IPS-18a (cell line): ENCODE measurements at regions not wholly inside any gene's neighbourhood (a gene's known extent, or its start where the extent isn't known, plus 50 kb on each side); places are given as distances from the start of the nearest gene placed in this dataset.

ENCODE experiments used
- H3K27ac ChIP-seq: one replicate; pipeline ENCODE4 v1.5.1; 2013; ENCODE audit warnings: low read length
- H3K27me3 ChIP-seq: one replicate; pipeline ENCODE4 v1.6.1; 2013; ENCODE audit warnings: mild to moderate bottlenecking, low read length; ENCODE audit not compliant: control insufficient read depth, insufficient read depth
- H3K36me3 ChIP-seq: one replicate; pipeline ENCODE4 v1.6.1; 2013; ENCODE audit warnings: low read depth, low read length; ENCODE audit not compliant: control insufficient read depth
- H3K4me1 ChIP-seq: one replicate; pipeline ENCODE4 v1.6.1; 2013; ENCODE audit warnings: low read depth, low read length; ENCODE audit not compliant: control insufficient read depth
- H3K4me3 ChIP-seq: one replicate; pipeline ENCODE4 v1.5.1; 2013; ENCODE audit warnings: low read length
- H3K9ac ChIP-seq: one replicate; pipeline ENCODE4 v1.6.1; 2013; ENCODE audit warnings: mild to moderate bottlenecking, low read length, moderate library complexity
- H3K9me3 ChIP-seq: one replicate; pipeline ENCODE4 v1.6.1; 2013; ENCODE audit warnings: low read depth, low read length; ENCODE audit not compliant: control insufficient read depth

- Histone ChIP-seq H3K9ac (no peak overlapping the region), H3K27me3 (no peaks in the 10 kb centered on the region), H3K36me3 (no peaks in the 10 kb centered on the region), H3K9me3 (no peaks in the 10 kb centered on the region), H3K4me3 (no peak overlapping the region), H3K4me1 (peaks cover 23% of the 10 kb centered on the region), H3K27ac (no peak overlapping the region)
Observed at GRCh38 chr3:70734756-70735155, 422.3 kb upstream of the MDFIC2 start.

- Histone ChIP-seq H3K9ac (no peak overlapping the region), H3K27ac (no peak overlapping the region), H3K4me3 (no peak overlapping the region), H3K27me3 (no peaks in the 10 kb centered on the region), H3K4me1 (peaks cover 20% of the 10 kb centered on the region), H3K36me3 (no peaks in the 10 kb centered on the region), H3K9me3 (no peaks in the 10 kb centered on the region)
Observed at GRCh38 chr3:70731046-70731445, 418.6 kb upstream of the MDFIC2 start.

GRCh38 chr3:70729845-70730244 lies 417.4 kb upstream of the MDFIC2 start:
- Histone ChIP-seq H3K4me3 (no peak overlapping the region), H3K9me3 (no peaks in the 10 kb centered on the region), H3K36me3 (no peaks in the 10 kb centered on the region), H3K9ac (no peak overlapping the region), H3K4me1 (peaks cover 20% of the 10 kb centered on the region), H3K27me3 (no peaks in the 10 kb centered on the region), H3K27ac (no peak overlapping the region)

GRCh38 chr3:70728311-70728710 lies 415.9 kb upstream of the MDFIC2 start:
- H3K9ac ChIP-seq = no peak overlapping the region
- H3K36me3 ChIP-seq = no peaks in the 10 kb centered on the region
- peaks cover 20% of the 10 kb centered on the region for H3K4me1 ChIP-seq
- H3K27ac ChIP-seq = no peak overlapping the region
- no peak overlapping the region for H3K4me3 ChIP-seq
- H3K27me3 ChIP-seq = no peaks in the 10 kb centered on the region
- H3K9me3 ChIP-seq = no peaks in the 10 kb centered on the region

- Histone ChIP-seq H3K4me1 (peaks cover 15% of the 10 kb centered on the region), H3K27me3 (no peaks in the 10 kb centered on the region), H3K9ac (no peak overlapping the region), H3K36me3 (no peaks in the 10 kb centered on the region), H3K4me3 (no peak overlapping the region), H3K27ac (no peak overlapping the region), H3K9me3 (no peaks in the 10 kb centered on the region)
Observed at GRCh38 chr3:70726961-70727360, 414.5 kb upstream of the MDFIC2 start.

- Histone ChIP-seq H3K27me3 (no peaks in the 10 kb centered on the region), H3K9me3 (no peaks in the 10 kb centered on the region), H3K27ac (no peak overlapping the region), H3K4me1 (peaks cover 10% of the 10 kb centered on the region), H3K9ac (no peak overlapping the region), H3K4me3 (no peak overlapping the region), H3K36me3 (no peaks in the 10 kb centered on the region)
Observed at GRCh38 chr3:70726096-70726938, 413.9 kb upstream of the MDFIC2 start.

- H3K4me3 ChIP-seq = no peak overlapping the region
- no peak overlapping the region for H3K27ac ChIP-seq
- H3K9me3 ChIP-seq = no peaks in the 10 kb centered on the region
- no peaks in the 10 kb centered on the region for H3K27me3 ChIP-seq
- peaks cover 5% of the 10 kb centered on the region for H3K4me1 ChIP-seq
- H3K36me3 ChIP-seq = no peaks in the 10 kb centered on the region
- no peak overlapping the region for H3K9ac ChIP-seq
Observed at GRCh38 chr3:70722018-70722417, 409.6 kb upstream of the MDFIC2 start.

GRCh38 chr3:70716832-70717231 lies 404.4 kb upstream of the MDFIC2 start:
- peaks cover 16% of the 10 kb centered on the region for H3K9me3 ChIP-seq
- no peaks in the 10 kb centered on the region for H3K27me3 ChIP-seq
- peaks cover 5% of the 10 kb centered on the region for H3K4me1 ChIP-seq
- no peaks in the 10 kb centered on the region for H3K36me3 ChIP-seq
- no peak overlapping the region for H3K4me3 ChIP-seq
- no peak overlapping the region for H3K9ac ChIP-seq
- H3K27ac ChIP-seq = no peak overlapping the region

GRCh38 chr3:70712449-70713082 lies 400.1 kb upstream of the MDFIC2 start:
- H3K4me3 ChIP-seq = no peak overlapping the region
- no peaks in the 10 kb centered on the region for H3K4me1 ChIP-seq
- H3K27ac ChIP-seq = no peak overlapping the region
- peaks cover 22% of the 10 kb centered on the region for H3K9me3 ChIP-seq
- no peaks in the 10 kb centered on the region for H3K27me3 ChIP-seq
- no peaks in the 10 kb centered on the region for H3K36me3 ChIP-seq
- H3K9ac ChIP-seq = no peak overlapping the region

- Histone ChIP-seq H3K36me3 (no peaks in the 10 kb centered on the region), H3K4me3 (no peak overlapping the region), H3K4me1 (peaks cover 25% of the 10 kb centered on the region), H3K9me3 (no peaks in the 10 kb centered on the region), H3K27ac (no peak overlapping the region), H3K9ac (no peak overlapping the region), H3K27me3 (no peaks in the 10 kb centered on the region)
Observed at GRCh38 chr3:70703305-70704102, 391.1 kb upstream of the MDFIC2 start.

GRCh38 chr3:70702132-70702531 lies 389.7 kb upstream of the MDFIC2 start:
- no peak overlapping the region for H3K4me3 ChIP-seq
- no peak overlapping the region for H3K9ac ChIP-seq
- peaks cover 25% of the 10 kb centered on the region for H3K4me1 ChIP-seq
- H3K36me3 ChIP-seq = no peaks in the 10 kb centered on the region
- H3K27me3 ChIP-seq = no peaks in the 10 kb centered on the region
- no peak overlapping the region for H3K27ac ChIP-seq
- no peaks in the 10 kb centered on the region for H3K9me3 ChIP-seq
